Muscle of leg (tissue), 3 donors: ENCODE measurements at regions not wholly inside any gene's neighbourhood (a gene's known extent, or its start where the extent isn't known, plus 50 kb on each side); places are given as distances from the start of the nearest gene placed in this dataset.
A peak's percentile ranks its signal among the peaks of the same experiment; 100 is the strongest.

Source experiments
- DNase-seq: peaks from one replicate; pipeline ENCODE4 v3.0.0; 2013
- H3K27ac ChIP-seq: one replicate; pipeline ENCODE4 v1.5.1; 2013; ENCODE audit warnings: mild to moderate bottlenecking, low read length, control low read depth
- H3K27me3 ChIP-seq: one replicate; pipeline ENCODE4 v1.6.1; 2013; ENCODE audit warnings: low read length; ENCODE audit not compliant: control insufficient read depth, insufficient read depth
- H3K36me3 ChIP-seq: one replicate; pipeline ENCODE4 v1.6.1; 2013; ENCODE audit warnings: low read length; ENCODE audit not compliant: control insufficient read depth, insufficient read depth
- H3K4me1 ChIP-seq: one replicate; pipeline ENCODE4 v1.6.1; 2013; ENCODE audit warnings: low read length; ENCODE audit not compliant: control insufficient read depth, insufficient read depth
- H3K4me3 ChIP-seq: one replicate; pipeline ENCODE4 v1.5.1; 2013; ENCODE audit warnings: low read length, control low read depth
- H3K9me3 ChIP-seq: replicated peaks from 2 replicates; pipeline ENCODE4 v1.6.1; 2013; ENCODE audit warnings: low read depth, low read length; ENCODE audit not compliant: control insufficient read depth
- WGBS: methylation state at CpG from one replicate; pipeline ENCODE4 v1.1.5; 2013; ENCODE audit warnings: missing lambda C conversion rate; ENCODE audit not compliant: insufficient coverage; 5-methylcytosine and 5-hydroxymethylcytosine counted together

- no CpG with 5 or more reads among the region's 4 CpGs for WGBS
- H3K4me3 ChIP-seq = no peak overlapping the region
- no peaks in the 10 kb centered on the region for H3K27me3 ChIP-seq
These were observed 546.8 kb upstream of the NETO1 start for GRCh38 chr18:73414598-73414997.

GRCh38 chr18:73414069-73414468 is 546.3 kb upstream of the NETO1 start:
- DNase-seq = no peak
- H3K27ac ChIP-seq = no peak overlapping the region
- H3K4me1 ChIP-seq = no peaks in the 10 kb centered on the region
- WGBS = no CpG with 5 or more reads among the region's 1 CpG
- no peaks in the 10 kb centered on the region for H3K27me3 ChIP-seq
- no peak overlapping the region for H3K4me3 ChIP-seq
- no peaks in the 10 kb centered on the region for H3K36me3 ChIP-seq
- peaks cover 2% of the 10 kb centered on the region for H3K9me3 ChIP-seq

More at GRCh38 chr18:73414598-73414997, 546.8 kb upstream of the NETO1 start:
- no peak for DNase-seq
- no peaks in the 10 kb centered on the region for H3K36me3 ChIP-seq
- no peak overlapping the region for H3K27ac ChIP-seq
- peaks cover 2% of the 10 kb centered on the region for H3K9me3 ChIP-seq
- no peaks in the 10 kb centered on the region for H3K4me1 ChIP-seq

GRCh38 chr18:73409242-73409641 is 541.5 kb upstream of the NETO1 start:
- DNase-seq = peak; percentile 59
- Histone ChIP-seq H3K27me3 (no peaks in the 10 kb centered on the region), H3K27ac (no peak overlapping the region), H3K9me3 (no peaks in the 10 kb centered on the region), H3K4me1 (peaks cover 2% of the 10 kb centered on the region), H3K36me3 (no peaks in the 10 kb centered on the region), H3K4me3 (no peak overlapping the region)
- WGBS = no CpG with 5 or more reads among the region's 4 CpGs

- Histone ChIP-seq H3K36me3 (no peaks in the 10 kb centered on the region), H3K4me1 (peaks cover 2% of the 10 kb centered on the region), H3K4me3 (no peak overlapping the region), H3K9me3 (no peaks in the 10 kb centered on the region), H3K27ac (no peak overlapping the region), H3K27me3 (no peaks in the 10 kb centered on the region)
- peak; percentile 4 for DNase-seq
- WGBS = 25% methylated on average over 2 of the region's 5 CpGs
These were observed 540.7 kb upstream of the NETO1 start for GRCh38 chr18:73408469-73408868.

GRCh38 chr18:73407506-73407905 is 539.7 kb upstream of the NETO1 start:
- H3K4me1 ChIP-seq = peaks cover 2% of the 10 kb centered on the region
- H3K4me3 ChIP-seq = no peak overlapping the region
- WGBS = no CpG with 5 or more reads among the region's 1 CpG
- H3K9me3 ChIP-seq = no peaks in the 10 kb centered on the region
- no peak overlapping the region for H3K27ac ChIP-seq
- DNase-seq = peak; percentile 52
- no peaks in the 10 kb centered on the region for H3K36me3 ChIP-seq
- H3K27me3 ChIP-seq = no peaks in the 10 kb centered on the region

- WGBS = no CpG with 5 or more reads among the region's 4 CpGs
- no peak overlapping the region for H3K4me3 ChIP-seq
- no peak for DNase-seq
These were observed 516.5 kb upstream of the NETO1 start for GRCh38 chr18:73384246-73384645.

GRCh38 chr18:73381699-73382036 is 513.9 kb upstream of the NETO1 start:
- Histone ChIP-seq H3K4me3 (no peak overlapping the region), H3K27ac (no peak overlapping the region), H3K4me1 (no peaks in the 10 kb centered on the region), H3K27me3 (no peaks in the 10 kb centered on the region), H3K36me3 (no peaks in the 10 kb centered on the region), H3K9me3 (no peaks in the 10 kb centered on the region)
- DNase-seq = no peak

More at GRCh38 chr18:73384246-73384645, 516.5 kb upstream of the NETO1 start:
- Histone ChIP-seq H3K27ac (no peak overlapping the region), H3K27me3 (no peaks in the 10 kb centered on the region), H3K4me1 (no peaks in the 10 kb centered on the region), H3K36me3 (no peaks in the 10 kb centered on the region), H3K9me3 (no peaks in the 10 kb centered on the region)

GRCh38 chr18:73381016-73381698 is 513.4 kb upstream of the NETO1 start:
- Histone ChIP-seq H3K36me3 (no peaks in the 10 kb centered on the region), H3K4me3 (no peak overlapping the region), H3K4me1 (no peaks in the 10 kb centered on the region), H3K27ac (no peak overlapping the region), H3K9me3 (no peaks in the 10 kb centered on the region), H3K27me3 (no peaks in the 10 kb centered on the region)
- DNase-seq = peak; percentile 6
- WGBS = no CpG with 5 or more reads among the region's 2 CpGs

GRCh38 chr18:73366713-73367112 is 498.9 kb upstream of the NETO1 start:
- no peak overlapping the region for H3K27ac ChIP-seq
- H3K27me3 ChIP-seq = no peaks in the 10 kb centered on the region
- 71% methylated on average over 1 of the region's 3 CpGs for WGBS
- no peaks in the 10 kb centered on the region for H3K4me1 ChIP-seq
- DNase-seq = no peak
- H3K9me3 ChIP-seq = peaks cover 5% of the 10 kb centered on the region
- no peaks in the 10 kb centered on the region for H3K36me3 ChIP-seq
- H3K4me3 ChIP-seq = no peak overlapping the region

GRCh38 chr18:73365018-73365417 is 497.2 kb upstream of the NETO1 start:
- Histone ChIP-seq H3K4me1 (no peaks in the 10 kb centered on the region), H3K27ac (no peak overlapping the region), H3K36me3 (no peaks in the 10 kb centered on the region), H3K4me3 (no peak overlapping the region), H3K27me3 (no peaks in the 10 kb centered on the region), H3K9me3 (peaks cover 5% of the 10 kb centered on the region)
- WGBS = 80% methylated on average over 1 of the region's 4 CpGs
- DNase-seq = no peak

GRCh38 chr18:73355121-73355520 is 487.3 kb upstream of the NETO1 start:
- no CpG with 5 or more reads among the region's 1 CpG for WGBS
- no peak for DNase-seq
- Histone ChIP-seq H3K4me1 (no peaks in the 10 kb centered on the region), H3K27me3 (no peaks in the 10 kb centered on the region), H3K27ac (no peak overlapping the region), H3K36me3 (no peaks in the 10 kb centered on the region), H3K9me3 (no peaks in the 10 kb centered on the region), H3K4me3 (no peak overlapping the region)
